H9 (cell line): ENCODE measurements at regions not wholly inside any gene's neighbourhood (a gene's known extent, or its start where the extent isn't known, plus 50 kb on each side); places are given as distances from the start of the nearest gene placed in this dataset.

Experiments used
- DNase-seq: peaks from one replicate; pipeline ENCODE4 v3.0.0-alpha.2; 2017
- H2AFZ ChIP-seq: one replicate; pipeline ENCODE4 v1.6.1; 2013; ENCODE audit warnings: mild to moderate bottlenecking, low read length, control low read depth, moderate library complexity
- H2AK5ac ChIP-seq: 2 replicates; pipeline ENCODE4 v1.6.1; 2013; ENCODE audit warnings: low read length, control low read depth, mixed read lengths; ENCODE audit not compliant: insufficient read length
- H2BK120ac ChIP-seq: one replicate; pipeline ENCODE4 v1.6.1; 2013; ENCODE audit warnings: low read depth, mild to moderate bottlenecking, low read length, control low read depth, inconsistent platforms; ENCODE audit not compliant: poor library complexity, severe bottlenecking
- H2BK12ac ChIP-seq: 2 replicates; pipeline ENCODE4 v1.6.1; 2013; ENCODE audit warnings: low read length, control low read depth, mixed read lengths, low read depth; ENCODE audit not compliant: insufficient read length
- H2BK15ac ChIP-seq: 2 replicates; pipeline ENCODE4 v1.6.1; 2013; ENCODE audit warnings: low read depth, low read length, control low read depth
- H2BK20ac ChIP-seq: one replicate; pipeline ENCODE4 v1.6.1; 2013; ENCODE audit warnings: low read depth, mild to moderate bottlenecking, low read length, control low read depth, inconsistent platforms; ENCODE audit not compliant: poor library complexity, severe bottlenecking
- H2BK5ac ChIP-seq: 2 replicates; pipeline ENCODE4 v1.6.1; 2013; ENCODE audit warnings: low read length, control low read depth, mixed read lengths; ENCODE audit not compliant: insufficient read length
- H3K14ac ChIP-seq: 2 replicates; pipeline ENCODE4 v1.6.1; 2013; ENCODE audit warnings: low read length, control low read depth; ENCODE audit not compliant: insufficient read depth
- H3K18ac ChIP-seq: 2 replicates; pipeline ENCODE4 v1.6.1; 2013; ENCODE audit warnings: low read depth, mild to moderate bottlenecking, mixed read lengths, low read length, control low read depth; ENCODE audit not compliant: insufficient read length
- H3K23ac ChIP-seq: 2 replicates; pipeline ENCODE4 v1.6.1; 2013; ENCODE audit warnings: low read length, control low read depth, mixed read lengths, low read depth; ENCODE audit not compliant: insufficient read length
- H3K23me2 ChIP-seq: 2 replicates; pipeline ENCODE4 v1.6.1; 2013; ENCODE audit warnings: low read depth, mild to moderate bottlenecking, mixed read lengths, low read length, control low read depth; ENCODE audit not compliant: insufficient read length, poor library complexity, severe bottlenecking
- H3K27ac ChIP-seq: 2 replicates; pipeline ENCODE4 v1.5.1; 2013; ENCODE audit warnings: low read length, control low read depth, mixed read lengths, low read depth; ENCODE audit not compliant: insufficient read length
- H3K27me3 ChIP-seq: 2 replicates; pipeline ENCODE4 v1.6.1; 2013; ENCODE audit warnings: low read length, control low read depth, inconsistent platforms; ENCODE audit not compliant: insufficient read depth
- H3K4ac ChIP-seq: 2 replicates; pipeline ENCODE4 v1.6.1; 2013; ENCODE audit warnings: low read depth, mild to moderate bottlenecking, control low read depth, inconsistent platforms, low read length, moderate library complexity
- H3K4me1 ChIP-seq: 2 replicates; pipeline ENCODE4 v1.6.1; 2013; ENCODE audit warnings: low read length, control low read depth, inconsistent platforms; ENCODE audit not compliant: insufficient read depth
- H3K4me2 ChIP-seq: 2 replicates; pipeline ENCODE4 v1.6.1; 2013; ENCODE audit warnings: low read length, control low read depth, mixed read lengths; ENCODE audit not compliant: insufficient read length, insufficient read depth
- H3K56ac ChIP-seq: 2 replicates; pipeline ENCODE4 v1.6.1; 2013; ENCODE audit warnings: low read depth, mild to moderate bottlenecking, mixed read lengths, low read length, control low read depth; ENCODE audit not compliant: insufficient read length
- H3K79me1 ChIP-seq: 2 replicates; pipeline ENCODE4 v1.6.1; 2013; ENCODE audit warnings: low read depth, mild to moderate bottlenecking, moderate library complexity, low read length, control low read depth, inconsistent platforms; ENCODE audit not compliant: insufficient read depth, poor library complexity, severe bottlenecking
- H3K79me2 ChIP-seq: 2 replicates; pipeline ENCODE4 v1.6.1; 2013; ENCODE audit warnings: low read length, control low read depth, inconsistent platforms; ENCODE audit not compliant: insufficient read depth
- H3K9ac ChIP-seq: 2 replicates; pipeline ENCODE4 v1.6.1; 2013; ENCODE audit warnings: low read length, control low read depth, mixed read lengths; ENCODE audit not compliant: insufficient read length; ENCODE audit errors: extremely low read depth
- H3K9me3 ChIP-seq: one replicate; pipeline ENCODE4 v1.6.1; 2013; ENCODE audit warnings: low read depth, low read length, inconsistent platforms; ENCODE audit not compliant: control insufficient read depth
- H3T11ph ChIP-seq: one replicate; pipeline ENCODE4 v1.6.1; 2013; ENCODE audit warnings: mild to moderate bottlenecking, low read length, control low read depth, inconsistent platforms
- H4K20me1 ChIP-seq: one replicate; pipeline ENCODE4 v1.6.1; 2013; ENCODE audit not compliant: control insufficient read depth, insufficient read length, insufficient read depth
- H4K5ac ChIP-seq: 2 replicates; pipeline ENCODE4 v1.6.1; 2013; ENCODE audit warnings: low read depth, mild to moderate bottlenecking, mixed read lengths, low read length, control low read depth; ENCODE audit not compliant: insufficient read length
- H4K8ac ChIP-seq: replicated peaks from 2 replicates; pipeline ENCODE4 v1.6.1; 2013; ENCODE audit warnings: low read length, control low read depth, mixed read lengths, low read depth; ENCODE audit not compliant: insufficient read length
- H4K91ac ChIP-seq: 2 replicates; pipeline ENCODE4 v1.6.1; 2013; ENCODE audit warnings: low read depth, mild to moderate bottlenecking, moderate library complexity, mixed read lengths, low read length, control low read depth; ENCODE audit not compliant: insufficient read length
- H3K27ac Mint-ChIP-seq, 3 experiments: 2 replicates in 2 of 3; 3 replicates in 1 of 3; pipeline ENCODE4 v1.8.0; 2020 to 2021; ENCODE audit warnings: mixed read lengths in 3 of 3, mild to moderate bottlenecking in 1 of 3, moderate library complexity in 1 of 3
- H3K27me3 Mint-ChIP-seq: 2 replicates; pipeline ENCODE4 v1.8.0; 2021; ENCODE audit warnings: low read depth, mild to moderate bottlenecking, moderate library complexity, mixed read lengths
- H3K36me3 Mint-ChIP-seq, 3 experiments: 2 replicates in 2 of 3; 3 replicates in 1 of 3; pipeline ENCODE4 v1.8.0; 2020 to 2021; ENCODE audit warnings: low read depth in 3 of 3, mixed read lengths in 3 of 3; ENCODE audit not compliant: insufficient read depth in 1 of 3
- H3K4me1 Mint-ChIP-seq, 2 experiments: 2 replicates each; pipeline ENCODE4 v1.8.0; 2020; ENCODE audit warnings: mixed read lengths in 2 of 2
- H3K4me3 Mint-ChIP-seq, 2 experiments: 2 replicates in 1 of 2; 3 replicates in 1 of 2; pipeline ENCODE4 v1.8.0; 2020 to 2021; ENCODE audit warnings: mild to moderate bottlenecking in 2 of 2, mixed read lengths in 2 of 2, moderate library complexity in 1 of 2
- H3K9me3 Mint-ChIP-seq, 2 experiments: 2 replicates in 1 of 2; 3 replicates in 1 of 2; pipeline ENCODE4 v1.8.0; 2020; ENCODE audit warnings: mild to moderate bottlenecking in 2 of 2, mixed read lengths in 2 of 2, moderate library complexity in 1 of 2
- WGBS: extraction: QIAGEN DNeasy Blood & Tissue Kit; methylation state at CpG from one replicate; pipeline ENCODE4 v1.1.7; 2013; ENCODE audit warnings: missing lambda C conversion rate, low lambda C conversion rate, mixed read lengths; ENCODE audit not compliant: insufficient read length; ENCODE audit errors: extremely low coverage; 5-methylcytosine and 5-hydroxymethylcytosine counted together
- TF ChIP-seq, protein P1 (sequence below): fragments of 200-600 bp; sonication (generic); conservative IDR thresholded peaks from 3 replicates; pipeline ENCODE4 v1.8.0; 2021; ENCODE audit warnings: antibody characterized with exemption, mild to moderate bottlenecking

DNA sequence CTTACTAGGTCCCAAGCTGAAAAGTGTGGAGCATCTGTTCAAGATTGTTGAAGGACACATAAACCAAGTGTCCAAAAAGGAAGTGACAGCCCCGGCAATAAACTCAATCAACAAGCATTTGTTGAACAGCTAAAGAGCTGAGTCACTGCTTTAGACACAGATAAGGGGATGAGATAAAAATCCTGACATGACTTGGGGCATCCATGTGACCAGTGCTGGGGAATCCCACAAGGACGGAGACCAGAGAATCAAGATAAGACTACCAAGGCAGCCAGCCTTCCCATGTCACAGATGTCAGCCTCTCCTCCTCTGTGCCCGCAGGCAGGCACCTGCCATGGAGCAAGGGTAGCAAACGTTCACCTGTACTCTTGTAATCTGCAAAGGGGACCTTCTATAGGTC, 118.6 kb upstream of the KAZN start:
- Histone ChIP-seq H3T11ph (no peak overlapping the region), H3K79me2 (no peaks in the 10 kb centered on the region), H3K9me3 (no peaks in the 10 kb centered on the region), H3K23ac (no peak overlapping the region), H2BK120ac (no peak overlapping the region), H2AK5ac (no peak overlapping the region), H3K27ac (no peak overlapping the region), H3K4me2 (no peak overlapping the region), H2BK15ac (no peak overlapping the region), H2BK12ac (no peak overlapping the region), H3K27me3 (no peaks in the 10 kb centered on the region; the same call in 1 of the 2 replicates), H3K4ac (no peak overlapping the region), H3K9ac (no peak overlapping the region), H3K56ac (no peak overlapping the region), H3K4me1 (no peaks in the 10 kb centered on the region), H3K14ac (no peak overlapping the region), H2AFZ (no peak overlapping the region), H3K18ac (no peak overlapping the region), H3K79me1 (no peaks in the 10 kb centered on the region), H2BK5ac (no peak overlapping the region), H4K8ac (no peak overlapping the region), H2BK20ac (no peak overlapping the region), H3K23me2 (no peaks in the 10 kb centered on the region), H4K91ac (no peak overlapping the region), H4K5ac (no peak overlapping the region), H4K20me1 (no peaks in the 10 kb centered on the region)
- no peak overlapping the region for H3K27ac Mint-ChIP-seq
- TF ChIP-seq, protein P1, sequence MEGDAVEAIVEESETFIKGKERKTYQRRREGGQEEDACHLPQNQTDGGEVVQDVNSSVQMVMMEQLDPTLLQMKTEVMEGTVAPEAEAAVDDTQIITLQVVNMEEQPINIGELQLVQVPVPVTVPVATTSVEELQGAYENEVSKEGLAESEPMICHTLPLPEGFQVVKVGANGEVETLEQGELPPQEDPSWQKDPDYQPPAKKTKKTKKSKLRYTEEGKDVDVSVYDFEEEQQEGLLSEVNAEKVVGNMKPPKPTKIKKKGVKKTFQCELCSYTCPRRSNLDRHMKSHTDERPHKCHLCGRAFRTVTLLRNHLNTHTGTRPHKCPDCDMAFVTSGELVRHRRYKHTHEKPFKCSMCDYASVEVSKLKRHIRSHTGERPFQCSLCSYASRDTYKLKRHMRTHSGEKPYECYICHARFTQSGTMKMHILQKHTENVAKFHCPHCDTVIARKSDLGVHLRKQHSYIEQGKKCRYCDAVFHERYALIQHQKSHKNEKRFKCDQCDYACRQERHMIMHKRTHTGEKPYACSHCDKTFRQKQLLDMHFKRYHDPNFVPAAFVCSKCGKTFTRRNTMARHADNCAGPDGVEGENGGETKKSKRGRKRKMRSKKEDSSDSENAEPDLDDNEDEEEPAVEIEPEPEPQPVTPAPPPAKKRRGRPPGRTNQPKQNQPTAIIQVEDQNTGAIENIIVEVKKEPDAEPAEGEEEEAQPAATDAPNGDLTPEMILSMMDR = no peak
- H3K4me3 Mint-ChIP-seq = no peak overlapping the region
- no CpG with 5 or more reads among the region's 4 CpGs for WGBS
- H3K4me1 Mint-ChIP-seq = peaks cover 7% of the 10 kb centered on the region in 2 experiments
- H3K27me3 Mint-ChIP-seq = peaks cover 2% of the 10 kb centered on the region; the same call in 1 of the 2 replicates
- no peaks in the 10 kb centered on the region; a peak in 2 of 5 replicates for H3K9me3 Mint-ChIP-seq
- no peaks in the 10 kb centered on the region for H3K36me3 Mint-ChIP-seq
- DNase-seq = no peak
